HG02973 (cell line): ENCODE measurements at regions not wholly inside any gene's neighbourhood (a gene's known extent, or its start where the extent isn't known, plus 50 kb on each side); places are given as distances from the start of the nearest gene placed in this dataset.

ENCODE experiments used
- ATAC-seq: cut with Tn5 transposase; IDR thresholded peaks from one replicate; pipeline ENCODE4 v1.9.1; 2021; ENCODE audit warnings: moderate library complexity; ENCODE audit not compliant: unreplicated experiment

GRCh38 chr5:88956416-88956815, 73.4 kb upstream of the MEF2C start:
- ATAC-seq = no peak

GRCh38 chr5:88955403-88955802, 72.4 kb upstream of the MEF2C start:
- ATAC-seq = no peak

GRCh38 chr5:88954511-88954910, 71.5 kb upstream of the MEF2C start:
- no peak for ATAC-seq

GRCh38 chr5:88952996-88953643, 70.1 kb upstream of the MEF2C start:
- ATAC-seq = no peak

- ATAC-seq = no peak
These were observed 69.4 kb upstream of the MEF2C start for GRCh38 chr5:88952344-88952743.

- no peak for ATAC-seq
These were observed 68.5 kb upstream of the MEF2C start for GRCh38 chr5:88951457-88951856.

- no peak for ATAC-seq
These were observed 66.0 kb upstream of the MEF2C start for GRCh38 chr5:88948746-88949600.

GRCh38 chr5:88944751-88945531, 62.0 kb upstream of the MEF2C start:
- ATAC-seq = no peak

- no peak for ATAC-seq
These were observed 58.6 kb upstream of the MEF2C start for GRCh38 chr5:88941581-88941980.

- peak; percentile 85 for ATAC-seq
These were observed 57.7 kb upstream of the MEF2C start for GRCh38 chr5:88940713-88941112.

- ATAC-seq = no peak
These were observed 56.3 kb upstream of the MEF2C start for GRCh38 chr5:88939300-88939699.

- no peak for ATAC-seq
These were observed 55.5 kb upstream of the MEF2C start for GRCh38 chr5:88938488-88938887.

GRCh38 chr5:88937406-88937805, 54.4 kb upstream of the MEF2C start:
- ATAC-seq = no peak

- ATAC-seq = no peak
These were observed 51.5 kb upstream of the MEF2C start for GRCh38 chr5:88934439-88934838.
